ENCODE measurements at regions not wholly inside any gene's neighbourhood (a gene's known extent, or its start where the extent isn't known, plus 50 kb on each side); places are given as distances from the start of the nearest gene placed in this dataset.

GRCh38 chr11:127425281-127425680 lies 424.7 kb upstream of the KIRREL3 start:
- DNase-seq (ENCODE audit: extremely low spot score) = no peak
- Histone ChIP-seq H3K27me3 (no peaks in the 10 kb centered on the region), H3K27ac (replicated peaks in 1 of 4) (no peak overlapping the region), H3K4me1 (no peaks in the 10 kb centered on the region), H3K4me3 (no peak overlapping the region), H3K36me3 (no peaks in the 10 kb centered on the region), H3K9me3 (no peaks in the 10 kb centered on the region)
- 71% methylated on average over 3 of the region's 3 CpGs for WGBS
- intact Hi-C loops (cut with DNase I) = no loop called here
- TF ChIP-seq POLR2A (IDR thresholded peaks at IDR 0.05; ENCODE audit: low read depth) (no peak), CTCF (IDR thresholded peaks at IDR 0.05) (no peak), EP300 (IDR thresholded peaks at IDR 0.05) (no peak), POLR2AphosphoS5 (IDR thresholded peaks at IDR 0.05) (no peak)

- TF ChIP-seq POLR2A (IDR thresholded peaks at IDR 0.05; ENCODE audit: low read depth) = no peak
- TF ChIP-seq POLR2AphosphoS5 (IDR thresholded peaks at IDR 0.05) = no peak
- no peak for TF ChIP-seq EP300 (IDR thresholded peaks at IDR 0.05)
- no peak for TF ChIP-seq CTCF (IDR thresholded peaks at IDR 0.05)
- H3K27me3 ChIP-seq = no peaks in the 10 kb centered on the region
Observed at GRCh38 chr11:127424661-127425060, 424.1 kb upstream of the KIRREL3 start.

GRCh38 chr11:127420139-127420538 lies 419.6 kb upstream of the KIRREL3 start:
- Histone ChIP-seq H3K27ac (replicated peaks in 1 of 4) (no peak overlapping the region), H3K4me1 (no peaks in the 10 kb centered on the region), H3K4me3 (no peak overlapping the region), H3K27me3 (no peaks in the 10 kb centered on the region), H3K9me3 (no peaks in the 10 kb centered on the region), H3K36me3 (no peaks in the 10 kb centered on the region)
- intact Hi-C loops (cut with DNase I) = no loop called here
- no peak for DNase-seq (ENCODE audit: extremely low spot score)
- TF ChIP-seq POLR2A (IDR thresholded peaks at IDR 0.05; ENCODE audit: low read depth) = no peak
- no peak for TF ChIP-seq POLR2AphosphoS5 (IDR thresholded peaks at IDR 0.05)
- no peak for TF ChIP-seq CTCF (IDR thresholded peaks at IDR 0.05)
- TF ChIP-seq EP300 (IDR thresholded peaks at IDR 0.05) = no peak

More at GRCh38 chr11:127424661-127425060, 424.1 kb upstream of the KIRREL3 start:
- Histone ChIP-seq H3K4me3 (no peak overlapping the region), H3K27ac (replicated peaks in 1 of 4) (no peak overlapping the region), H3K9me3 (no peaks in the 10 kb centered on the region), H3K36me3 (no peaks in the 10 kb centered on the region), H3K4me1 (no peaks in the 10 kb centered on the region)
- DNase-seq (ENCODE audit: extremely low spot score) = no peak
- 96% methylated on average over 2 of the region's 2 CpGs for WGBS
- intact Hi-C loops (cut with DNase I) = no loop called here

GRCh38 chr11:127412722-127413380 lies 412.3 kb upstream of the KIRREL3 start:
- TF ChIP-seq POLR2A (IDR thresholded peaks at IDR 0.05; ENCODE audit: low read depth) (no peak), POLR2AphosphoS5 (IDR thresholded peaks at IDR 0.05) (no peak), CTCF (IDR thresholded peaks at IDR 0.05) (no peak), EP300 (IDR thresholded peaks at IDR 0.05) (no peak)
- WGBS = 87% methylated on average over 6 of the region's 11 CpGs
- no peaks in the 10 kb centered on the region for H3K4me1 ChIP-seq
- peaks cover 0 to 9% (median 0%) of the 10 kb centered on the region in 4 donors for H3K27me3 ChIP-seq
- intact Hi-C loops (cut with DNase I) = no loop called here
- H3K4me3 ChIP-seq = no peak overlapping the region
- DNase-seq (ENCODE audit: extremely low spot score) = no peak
- no peak overlapping the region for H3K27ac ChIP-seq (replicated peaks in 1 of 4)
- H3K36me3 ChIP-seq = no peaks in the 10 kb centered on the region
- H3K9me3 ChIP-seq = peaks cover 0 to 22% (median 14%) of the 10 kb centered on the region in 4 donors

- TF ChIP-seq POLR2AphosphoS5 (IDR thresholded peaks at IDR 0.05) (no peak), EP300 (IDR thresholded peaks at IDR 0.05) (no peak), POLR2A (IDR thresholded peaks at IDR 0.05; ENCODE audit: low read depth) (no peak), CTCF (IDR thresholded peaks at IDR 0.05) (no peak)
- 90% methylated on average over 2 of the region's 8 CpGs for WGBS
- no peak overlapping the region for H3K4me3 ChIP-seq
- peaks cover 0 to 9% (median 0%) of the 10 kb centered on the region in 4 donors for H3K27me3 ChIP-seq
- no peak for DNase-seq (ENCODE audit: extremely low spot score)
- H3K36me3 ChIP-seq = no peaks in the 10 kb centered on the region
- peaks cover 0 to 25% (median 15%) of the 10 kb centered on the region in 4 donors for H3K9me3 ChIP-seq
- no peaks in the 10 kb centered on the region for H3K4me1 ChIP-seq
- no peak overlapping the region for H3K27ac ChIP-seq (replicated peaks in 1 of 4)
- intact Hi-C loops (cut with DNase I) = no loop called here
Observed at GRCh38 chr11:127412234-127412633, 411.7 kb upstream of the KIRREL3 start.
